Dedifferentiated amniotic fluid mesenchymal stem cell (primary cell): ENCODE measurements at regions not wholly inside any gene's neighbourhood (a gene's known extent, or its start where the extent isn't known, plus 50 kb on each side); places are given as distances from the start of the nearest gene placed in this dataset.

Source experiments
- DNase-seq: peaks from one replicate; pipeline ENCODE4 v3.0.0-alpha.2; 2016; ENCODE audit errors: extremely low spot score

DNA sequence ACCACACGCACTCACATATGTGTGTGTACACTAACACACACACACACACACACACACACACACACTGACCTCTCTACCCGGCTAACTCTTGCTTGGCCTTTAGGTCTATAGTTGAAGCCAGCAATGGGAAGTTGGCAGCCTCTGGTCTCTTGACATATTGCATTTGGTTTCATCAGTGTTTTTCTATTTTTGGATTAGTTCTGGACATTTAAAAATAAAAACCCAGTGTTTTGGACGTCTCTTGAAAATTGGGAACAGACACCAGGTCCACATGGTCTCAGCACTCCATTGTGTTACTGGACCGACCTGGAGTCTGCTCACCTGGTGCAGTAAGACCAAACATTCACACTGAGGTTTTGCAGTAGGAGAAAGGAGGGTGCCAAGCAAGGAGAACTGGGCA, 50.4 kb upstream of the AFF3 start:
- DNase-seq = no peak

GRCh38 chr2:100192300-100192699, 49.9 kb upstream of the AFF3 start:
- DNase-seq = no peak
